PC-9 (cell line): ENCODE measurements at regions not wholly inside any gene's neighbourhood (a gene's known extent, or its start where the extent isn't known, plus 50 kb on each side); places are given as distances from the start of the nearest gene placed in this dataset.
A peak's percentile ranks its signal among the peaks of the same experiment; 100 is the strongest.

Experiments used
- BruUV-seq: library from RNA; stranded (reverse); fragments of 400-500 nt; replicated peaks from 2 replicates; lab custom pipeline; 2021; lab: Mats Ljungman, UMichigan
- CTCF ChIA-PET: fragments of 300-600 bp; sonication (Branson Sonifier 250); formaldehyde crosslinking; loops from one replicate; lab custom pipeline; 2022; ENCODE audit warnings: antibody characterized with exemption; lab: Charles Lee
- POLR2A ChIA-PET: fragments of 300-600 bp; sonication (Branson Sonifier 250); formaldehyde crosslinking; loops from one replicate; lab custom pipeline; 2022; ENCODE audit warnings: antibody characterized with exemption; ENCODE audit not compliant: unreplicated experiment; lab: Charles Lee
- DNase-seq, 2 experiments: peaks; one replicate each; pipeline versions ENCODE4 v3.0.0 to v3.0.0-alpha.2; 2015 to 2022; ENCODE audit warnings: mixed read lengths in 1 of 2
- H2AFZ ChIP-seq: fragments of 200-600 bp; sonication (generic); 2 replicates; pipeline ENCODE4 v1.8.1; 2017; ENCODE audit warnings: antibody characterized with exemption
- H3F3A ChIP-seq: fragments of 200-600 bp; sonication (generic); 2 replicates; pipeline ENCODE4 v1.8.1; 2017; ENCODE audit warnings: antibody characterized with exemption, mild to moderate bottlenecking, low read depth; ENCODE audit not compliant: insufficient read depth
- H3K27ac ChIP-seq: fragments of 200-600 bp; sonication (generic); 2 replicates; pipeline ENCODE4 v1.6.1; 2016; ENCODE audit warnings: mixed run types
- H3K27me3 ChIP-seq: fragments of 200-600 bp; sonication (generic); 2 replicates; pipeline ENCODE4 v1.6.1; 2016; ENCODE audit warnings: low read depth, mixed run types; ENCODE audit not compliant: insufficient read depth
- H3K36me3 ChIP-seq: fragments of 200-600 bp; sonication (generic); 2 replicates; pipeline ENCODE4 v1.6.1; 2016; ENCODE audit warnings: low read depth, mixed run types
- H3K4me1 ChIP-seq: fragments of 200-600 bp; sonication (generic); replicated peaks from 2 replicates; pipeline ENCODE4 v1.6.1; 2016; ENCODE audit warnings: mixed run types; ENCODE audit not compliant: insufficient read depth
- H3K4me2 ChIP-seq: fragments of 200-600 bp; sonication (generic); 2 replicates; pipeline ENCODE4 v1.6.1; 2017; ENCODE audit warnings: mixed run types
- H3K4me3 ChIP-seq: fragments of 200-600 bp; sonication (generic); 2 replicates; pipeline ENCODE4 v1.6.1; 2016; ENCODE audit warnings: mixed run types
- H3K79me2 ChIP-seq: fragments of 200-600 bp; sonication (generic); 2 replicates; pipeline ENCODE4 v1.6.1; 2017; ENCODE audit warnings: low read depth, mixed run types
- H3K9me2 ChIP-seq: fragments of 200-600 bp; sonication (generic); 2 replicates; pipeline ENCODE4 v1.8.1; 2017; ENCODE audit warnings: mild to moderate bottlenecking; ENCODE audit not compliant: insufficient read depth
- H3K9me3 ChIP-seq: fragments of 200-600 bp; sonication (generic); 2 replicates; pipeline ENCODE4 v1.8.1; 2016; ENCODE audit warnings: low read depth; ENCODE audit not compliant: insufficient read depth
- H4K20me1 ChIP-seq: fragments of 200-600 bp; sonication (generic); 2 replicates; pipeline ENCODE4 v1.8.1; 2017; ENCODE audit not compliant: insufficient read depth
- EZH2 ChIP-seq: fragments of 200-600 bp; sonication (generic); IDR thresholded peaks from 2 replicates; pipeline ENCODE4 v1.8.0; 2017; ENCODE audit warnings: antibody characterized with exemption, low read depth
- intact Hi-C: fragments of 100-400 bp; cut with micrococcal nuclease; formaldehyde crosslinking; loops from one replicate; pipeline ENCODE4 v1.10.0; 2022; ENCODE audit not compliant: unreplicated experiment
- TF ChIP-seq, protein P1 (sequence below): fragments of 200-600 bp; sonication (generic); conservative IDR thresholded peaks from 2 replicates; pipeline ENCODE4 v1.6.1; 2017; ENCODE audit warnings: mixed run types, antibody characterized with exemption, mild to moderate bottlenecking, moderate library complexity

DNA sequence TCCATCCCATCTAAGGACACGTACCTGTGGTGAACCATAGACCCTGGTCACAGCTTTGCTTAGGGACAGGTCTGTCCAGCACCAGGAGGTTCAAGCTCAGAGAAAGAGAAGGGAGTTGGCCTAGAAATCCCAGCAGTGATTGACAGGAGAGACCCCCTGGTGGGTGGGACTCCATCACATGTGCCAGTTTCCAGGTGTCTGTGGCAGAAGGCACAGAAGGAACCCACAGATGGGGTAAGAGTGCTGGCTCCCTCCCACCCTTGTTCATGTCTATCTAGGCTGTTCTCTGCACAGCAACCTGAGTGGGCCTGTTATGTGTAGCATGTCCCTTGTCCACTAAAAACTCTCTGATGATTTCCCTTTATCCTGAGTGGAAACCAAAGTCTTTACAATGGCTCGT, 54.0 kb upstream of the GRB10 start:
- no peak overlapping the region for H3K4me2 ChIP-seq
- TF ChIP-seq EZH2 = no peak
- TF ChIP-seq, protein P1, sequence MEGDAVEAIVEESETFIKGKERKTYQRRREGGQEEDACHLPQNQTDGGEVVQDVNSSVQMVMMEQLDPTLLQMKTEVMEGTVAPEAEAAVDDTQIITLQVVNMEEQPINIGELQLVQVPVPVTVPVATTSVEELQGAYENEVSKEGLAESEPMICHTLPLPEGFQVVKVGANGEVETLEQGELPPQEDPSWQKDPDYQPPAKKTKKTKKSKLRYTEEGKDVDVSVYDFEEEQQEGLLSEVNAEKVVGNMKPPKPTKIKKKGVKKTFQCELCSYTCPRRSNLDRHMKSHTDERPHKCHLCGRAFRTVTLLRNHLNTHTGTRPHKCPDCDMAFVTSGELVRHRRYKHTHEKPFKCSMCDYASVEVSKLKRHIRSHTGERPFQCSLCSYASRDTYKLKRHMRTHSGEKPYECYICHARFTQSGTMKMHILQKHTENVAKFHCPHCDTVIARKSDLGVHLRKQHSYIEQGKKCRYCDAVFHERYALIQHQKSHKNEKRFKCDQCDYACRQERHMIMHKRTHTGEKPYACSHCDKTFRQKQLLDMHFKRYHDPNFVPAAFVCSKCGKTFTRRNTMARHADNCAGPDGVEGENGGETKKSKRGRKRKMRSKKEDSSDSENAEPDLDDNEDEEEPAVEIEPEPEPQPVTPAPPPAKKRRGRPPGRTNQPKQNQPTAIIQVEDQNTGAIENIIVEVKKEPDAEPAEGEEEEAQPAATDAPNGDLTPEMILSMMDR = no peak
- peaks cover 28% of the 10 kb centered on the region for H3F3A ChIP-seq
- H3K27me3 ChIP-seq = no peaks in the 10 kb centered on the region
- no TSS peak for BruUV-seq
- H3K4me3 ChIP-seq = no peak overlapping the region
- H3K79me2 ChIP-seq = no peaks in the 10 kb centered on the region
- H3K4me1 ChIP-seq = peaks cover 38% of the 10 kb centered on the region
- CTCF ChIA-PET = no interaction called here
- H3K9me3 ChIP-seq = no peaks in the 10 kb centered on the region; the same call in 1 of the 2 replicates
- no peak overlapping the region for H3K27ac ChIP-seq
- H2AFZ ChIP-seq = no peak overlapping the region
- intact Hi-C loops = no loop called here
- no peaks in the 10 kb centered on the region for H3K36me3 ChIP-seq
- no peaks in the 10 kb centered on the region for H4K20me1 ChIP-seq
- no peaks in the 10 kb centered on the region for H3K9me2 ChIP-seq
- POLR2A ChIA-PET = no interaction called here
- no peak for DNase-seq

DNA sequence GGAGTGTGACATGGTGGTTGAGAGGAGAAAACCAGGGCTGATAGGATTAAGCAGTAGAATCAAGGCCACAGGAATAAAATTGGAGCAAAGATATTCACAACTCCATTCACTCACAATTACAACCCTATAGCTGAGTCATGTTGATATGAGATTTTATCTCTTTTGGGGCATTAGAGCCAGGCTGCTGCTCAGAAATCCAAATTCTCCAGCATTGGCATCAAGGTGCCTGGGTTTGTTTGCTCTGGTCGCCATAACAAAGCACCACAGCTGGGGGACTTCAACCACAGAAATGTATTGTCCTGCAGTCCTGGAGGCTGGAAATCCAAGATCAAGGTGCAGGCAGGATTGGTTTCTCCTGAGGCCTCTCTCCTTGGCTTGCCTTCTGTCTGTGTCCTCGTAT, 52.5 kb upstream of the GRB10 start:
- Histone ChIP-seq H3K27ac (no peak overlapping the region), H4K20me1 (no peaks in the 10 kb centered on the region), H3K9me2 (no peaks in the 10 kb centered on the region), H3K79me2 (no peaks in the 10 kb centered on the region), H3F3A (peaks cover 28% of the 10 kb centered on the region), H3K4me3 (no peak overlapping the region), H3K27me3 (no peaks in the 10 kb centered on the region), H3K4me1 (peaks cover 42% of the 10 kb centered on the region), H3K4me2 (peak overlapping the region; percentile 10; the same call in 1 of the 2 replicates), H3K36me3 (no peaks in the 10 kb centered on the region), H2AFZ (no peak overlapping the region), H3K9me3 (no peaks in the 10 kb centered on the region; the same call in 1 of the 2 replicates)
- POLR2A ChIA-PET = no interaction called here
- DNase-seq = peak; percentile 76 to 87
- no TSS peak for BruUV-seq
- TF ChIP-seq, protein P1 = no peak
- no peak for TF ChIP-seq EZH2
- CTCF ChIA-PET = no interaction called here
- intact Hi-C loops = loop anchor here (1.0 to 2.0 kb wide), 3 partner anchors 34 to 210 kb away; no protein-coding TSS in a partner anchor

DNA sequence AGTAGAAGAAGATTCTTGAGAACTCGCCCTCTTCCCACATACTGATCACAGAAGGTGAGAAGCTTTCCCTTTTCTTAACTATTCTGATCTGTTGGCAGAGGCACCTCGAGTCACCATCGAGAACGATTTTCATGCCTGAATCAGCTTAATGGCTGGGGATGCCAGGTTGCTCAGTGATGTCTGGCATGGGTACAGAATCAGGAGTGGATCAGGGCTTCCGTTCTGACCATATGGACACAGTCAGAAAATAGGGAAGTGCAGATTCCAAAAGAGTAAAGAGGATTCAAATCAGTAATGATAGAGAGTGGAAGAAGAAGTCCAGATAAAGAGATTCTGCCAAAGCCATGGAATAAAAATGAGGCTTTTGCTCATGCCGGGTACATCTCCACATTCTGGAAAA, 52.0 kb upstream of the GRB10 start:
- Histone ChIP-seq H2AFZ (no peak overlapping the region), H4K20me1 (no peaks in the 10 kb centered on the region), H3K36me3 (no peaks in the 10 kb centered on the region), H3K4me1 (peaks cover 42% of the 10 kb centered on the region), H3F3A (peaks cover 28% of the 10 kb centered on the region), H3K27ac (no peak overlapping the region), H3K79me2 (no peaks in the 10 kb centered on the region), H3K4me3 (no peak overlapping the region), H3K9me3 (no peaks in the 10 kb centered on the region; the same call in 1 of the 2 replicates), H3K4me2 (peak overlapping the region; percentile 10; the same call in 1 of the 2 replicates), H3K27me3 (no peaks in the 10 kb centered on the region), H3K9me2 (no peaks in the 10 kb centered on the region)
- CTCF ChIA-PET = interaction anchor here (0.5 kb wide), 1 partner anchor 709 kb away, joined by 4 read pairs; no protein-coding TSS in a partner anchor
- POLR2A ChIA-PET = no interaction called here
- TF ChIP-seq EZH2 = no peak
- TF ChIP-seq, protein P1 = no peak
- BruUV-seq = no TSS peak
- DNase-seq = no peak
- intact Hi-C loops = loop anchor here (1.0 to 5.0 kb wide), 4 partner anchors 35 to 211 kb away; no protein-coding TSS in a partner anchor
